ENCODE measurements at regions not wholly inside any gene's neighbourhood (a gene's known extent, or its start where the extent isn't known, plus 50 kb on each side); places are given as distances from the start of the nearest gene placed in this dataset.

- no peak for TF ChIP-seq CTCF (conservative IDR thresholded peaks at IDR 0.05; ENCODE audit: control insufficient read depth, insufficient read depth, low read depth, low read length)
- no peak for DNase-seq (ENCODE audit: low read depth)
- no peak overlapping the region for H3K4me3 ChIP-seq (ENCODE audit: control insufficient read depth, low read depth, low read length)
Observed at GRCh38 chr1:64325856-64326255, 122.4 kb downstream of the UBE2U start.

- no peak for DNase-seq (ENCODE audit: low read depth)
- no peak for TF ChIP-seq CTCF (conservative IDR thresholded peaks at IDR 0.05; ENCODE audit: control insufficient read depth, insufficient read depth, low read depth, low read length)
- H3K4me3 ChIP-seq (ENCODE audit: control insufficient read depth, low read depth, low read length) = no peak overlapping the region
Observed at GRCh38 chr1:64327119-64327518, 123.7 kb downstream of the UBE2U start.

- DNase-seq (ENCODE audit: low read depth) = no peak
- no peak overlapping the region for H3K4me3 ChIP-seq (ENCODE audit: control insufficient read depth, low read depth, low read length)
- TF ChIP-seq CTCF (conservative IDR thresholded peaks at IDR 0.05; ENCODE audit: control insufficient read depth, insufficient read depth, low read depth, low read length) = no peak
Observed at GRCh38 chr1:64328193-64328592, 124.8 kb downstream of the UBE2U start.

GRCh38 chr1:64330839-64331238 is 127.4 kb downstream of the UBE2U start:
- TF ChIP-seq CTCF (conservative IDR thresholded peaks at IDR 0.05; ENCODE audit: control insufficient read depth, insufficient read depth, low read depth, low read length) = no peak

GRCh38 chr1:64335636-64336035 is 132.2 kb downstream of the UBE2U start:
- DNase-seq (ENCODE audit: low read depth) = no peak
- no peak for TF ChIP-seq CTCF (conservative IDR thresholded peaks at IDR 0.05; ENCODE audit: control insufficient read depth, insufficient read depth, low read depth, low read length)
- H3K4me3 ChIP-seq (ENCODE audit: control insufficient read depth, low read depth, low read length) = no peak overlapping the region

More at GRCh38 chr1:64330839-64331238, 127.4 kb downstream of the UBE2U start:
- DNase-seq (ENCODE audit: low read depth) = no peak
- H3K4me3 ChIP-seq (ENCODE audit: control insufficient read depth, low read depth, low read length) = no peak overlapping the region

GRCh38 chr1:64337475-64337874 is 132.5 kb upstream of the CACHD1 start:
- no peak for DNase-seq (ENCODE audit: low read depth)
- no peak for TF ChIP-seq CTCF (conservative IDR thresholded peaks at IDR 0.05; ENCODE audit: control insufficient read depth, insufficient read depth, low read depth, low read length)
- H3K4me3 ChIP-seq (ENCODE audit: control insufficient read depth, low read depth, low read length) = no peak overlapping the region

- no peak for TF ChIP-seq CTCF (conservative IDR thresholded peaks at IDR 0.05; ENCODE audit: control insufficient read depth, insufficient read depth, low read depth, low read length)
- H3K4me3 ChIP-seq (ENCODE audit: control insufficient read depth, low read depth, low read length) = no peak overlapping the region
- DNase-seq (ENCODE audit: low read depth) = no peak
Observed at GRCh38 chr1:64337926-64338325, 132.0 kb upstream of the CACHD1 start.
